Gastroesophageal sphincter (tissue), 4 donors: ENCODE measurements at regions not wholly inside any gene's neighbourhood (a gene's known extent, or its start where the extent isn't known, plus 50 kb on each side); places are given as distances from the start of the nearest gene placed in this dataset.

ENCODE experiments used
- ATAC-seq: fragments of 150-250 bp; one replicate; pipeline ENCODE4 v1.9.1; 2016; ENCODE audit warnings: mild to moderate bottlenecking, moderate library complexity
- H3K27ac ChIP-seq, 4 donors: fragments of 200-600 bp; sonication (generic) in 3 of 4; 1 replicate in 3 of 4; 2 replicates in 1 of 4; pipeline ENCODE4 v1.5.1; 2016 to 2019
- H3K27me3 ChIP-seq: fragments of 200-600 bp; sonication (generic); one replicate; pipeline ENCODE4 v1.5.1; 2019
- H3K36me3 ChIP-seq, 2 donors: fragments of 200-600 bp; sonication (generic); one replicate each; pipeline ENCODE4 v1.5.1; 2019; ENCODE audit warnings: control low read depth in 1 of 2
- H3K4me1 ChIP-seq, 3 donors: fragments of 200-600 bp; sonication (generic); 1 replicate in 2 of 3; 2 replicates in 1 of 3; pipeline ENCODE4 v1.5.1; 2016 to 2019; ENCODE audit warnings: control low read depth in 2 of 3
- H3K4me3 ChIP-seq, 2 donors: fragments of 200-600 bp; sonication (generic); one replicate each; pipeline ENCODE4 v1.5.1; 2019; ENCODE audit warnings: mild to moderate bottlenecking in 1 of 2, moderate library complexity in 1 of 2
- H3K9me3 ChIP-seq, 3 donors: fragments of 200-600 bp; sonication (generic); one replicate each; pipeline ENCODE4 v1.5.1; 2017 to 2019; ENCODE audit warnings: control low read depth in 2 of 3
- CTCF ChIP-seq, 4 experiments: fragments of 200-600 bp in 2 of 4; fragments of 450-650 bp in 2 of 4; sonication (generic) in 1 of 4; IDR thresholded peaks; one replicate each; pipeline ENCODE4 v1.5.1; 2017 to 2019; ENCODE audit warnings: antibody characterized with exemption in 4 of 4, mild to moderate bottlenecking in 2 of 4, moderate library complexity in 2 of 4
- EP300 ChIP-seq: sonication (generic); formaldehyde crosslinking; IDR thresholded peaks from one replicate; pipeline ENCODE4 v1.6.1; 2017; ENCODE audit warnings: antibody characterized with exemption, mild to moderate bottlenecking
- POLR2A ChIP-seq, 2 donors: fragments of 450-650 bp; IDR thresholded peaks; one replicate each; pipeline ENCODE4 v1.6.1; 2017; ENCODE audit warnings: antibody characterized with exemption in 2 of 2, mild to moderate bottlenecking in 2 of 2, moderate library complexity in 1 of 2
- POLR2AphosphoS5 ChIP-seq: sonication (generic); formaldehyde crosslinking; IDR thresholded peaks from one replicate; pipeline ENCODE4 v1.6.1; 2017; ENCODE audit warnings: antibody characterized with exemption
- WGBS, 2 donors: methylation state at CpG; one replicate each; pipeline ENCODE4 v1.1.5; 2018; ENCODE audit warnings: low coverage in 1 of 2; 5-methylcytosine and 5-hydroxymethylcytosine counted together

- H3K36me3 ChIP-seq = no peaks in the 10 kb centered on the region
- TF ChIP-seq CTCF (IDR thresholded peaks at IDR 0.05) (no peak), POLR2A (IDR thresholded peaks at IDR 0.05) (no peak), POLR2AphosphoS5 (no peak), EP300 (no peak)
- whole genome bisulfite sequencing, 2 donors = 76 to 97% methylated on average over 4 to 5 of the region's 5 CpGs
- H3K27me3 ChIP-seq = no peaks in the 10 kb centered on the region
- no peak for ATAC-seq
- no peak overlapping the region for H3K4me3 ChIP-seq
- H3K9me3 ChIP-seq = no peaks in the 10 kb centered on the region
- no peak overlapping the region for H3K27ac ChIP-seq
- no peaks in the 10 kb centered on the region for H3K4me1 ChIP-seq
Observed at GRCh38 chr6:8507286-8507685, 71.9 kb upstream of the SLC35B3 start.

- WGBS, 2 donors = 0 to 13% methylated on average over 1 of the region's 1 CpG
- H3K4me3 ChIP-seq = no peak overlapping the region
- no peak for TF ChIP-seq CTCF (IDR thresholded peaks at IDR 0.05)
- TF ChIP-seq EP300 = no peak
- no peak for TF ChIP-seq POLR2A (IDR thresholded peaks at IDR 0.05)
- TF ChIP-seq POLR2AphosphoS5 = no peak
Observed at GRCh38 chr6:8506126-8506525, 70.8 kb upstream of the SLC35B3 start.

GRCh38 chr6:8499540-8499939, 64.2 kb upstream of the SLC35B3 start:
- Histone ChIP-seq H3K27me3 (no peaks in the 10 kb centered on the region), H3K27ac (no peak overlapping the region), H3K36me3 (no peaks in the 10 kb centered on the region), H3K4me1 (no peaks in the 10 kb centered on the region), H3K4me3 (no peak overlapping the region), H3K9me3 (peaks cover 0 to 14% (median 0%) of the 10 kb centered on the region in 3 donors)
- 33% methylated on average over 1 of the region's 1 CpG for WGBS, 2 donors
- no peak for ATAC-seq
- TF ChIP-seq EP300 (no peak), CTCF (IDR thresholded peaks at IDR 0.05) (no peak), POLR2AphosphoS5 (no peak), POLR2A (IDR thresholded peaks at IDR 0.05) (no peak)

More at GRCh38 chr6:8506126-8506525, 70.8 kb upstream of the SLC35B3 start:
- H3K4me1 ChIP-seq = no peaks in the 10 kb centered on the region
- H3K27ac ChIP-seq = no peak overlapping the region
- no peak for ATAC-seq
- H3K9me3 ChIP-seq = peaks cover 0 to 3% (median 0%) of the 10 kb centered on the region in 3 donors
- H3K27me3 ChIP-seq = no peaks in the 10 kb centered on the region
- H3K36me3 ChIP-seq = no peaks in the 10 kb centered on the region

GRCh38 chr6:8494730-8495129, 59.4 kb upstream of the SLC35B3 start:
- no peaks in the 10 kb centered on the region for H3K27me3 ChIP-seq
- H3K9me3 ChIP-seq = peaks cover 0 to 9% (median 0%) of the 10 kb centered on the region in 3 donors
- 91 to 97% methylated on average over 5 of the region's 5 CpGs for WGBS, 2 donors
- ATAC-seq = no peak
- H3K4me1 ChIP-seq = no peaks in the 10 kb centered on the region
- no peak overlapping the region for H3K4me3 ChIP-seq
- H3K27ac ChIP-seq = no peak overlapping the region
- no peak for TF ChIP-seq POLR2AphosphoS5
- no peak for TF ChIP-seq POLR2A (IDR thresholded peaks at IDR 0.05)
- no peak for TF ChIP-seq CTCF (IDR thresholded peaks at IDR 0.05)
- TF ChIP-seq EP300 = no peak
- no peaks in the 10 kb centered on the region for H3K36me3 ChIP-seq

- no peak for TF ChIP-seq CTCF (IDR thresholded peaks at IDR 0.05)
- TF ChIP-seq EP300 = no peak
- H3K9me3 ChIP-seq = peaks cover 0 to 7% (median 0%) of the 10 kb centered on the region in 3 donors
- H3K4me1 ChIP-seq = no peaks in the 10 kb centered on the region
- no peaks in the 10 kb centered on the region for H3K36me3 ChIP-seq
- no peak for ATAC-seq
- no peak overlapping the region for H3K27ac ChIP-seq
- no peak overlapping the region for H3K4me3 ChIP-seq
- H3K27me3 ChIP-seq = no peaks in the 10 kb centered on the region
- WGBS, 2 donors = 56 to 87% methylated on average over 2 of the region's 2 CpGs
Observed at GRCh38 chr6:8492536-8493133, 57.3 kb upstream of the SLC35B3 start.
